ENCODE measurements at regions not wholly inside any gene's neighbourhood (a gene's known extent, or its start where the extent isn't known, plus 50 kb on each side); places are given as distances from the start of the nearest gene placed in this dataset.

GRCh38 chr12:28955491-28955890, 193.6 kb upstream of the FAR2 start:
- TF ChIP-seq CTCF (IDR thresholded peaks at IDR 0.05) (no peak), EZH2 (IDR thresholded peaks at IDR 0.05) (no peak), EZH2phosphoT487 (IDR thresholded peaks at IDR 0.05) (no peak)
